ENCODE measurements at regions not wholly inside any gene's neighbourhood (a gene's known extent, or its start where the extent isn't known, plus 50 kb on each side); places are given as distances from the start of the nearest gene placed in this dataset.
A peak's percentile ranks its signal among the peaks of the same experiment; 100 is the strongest.

DNA sequence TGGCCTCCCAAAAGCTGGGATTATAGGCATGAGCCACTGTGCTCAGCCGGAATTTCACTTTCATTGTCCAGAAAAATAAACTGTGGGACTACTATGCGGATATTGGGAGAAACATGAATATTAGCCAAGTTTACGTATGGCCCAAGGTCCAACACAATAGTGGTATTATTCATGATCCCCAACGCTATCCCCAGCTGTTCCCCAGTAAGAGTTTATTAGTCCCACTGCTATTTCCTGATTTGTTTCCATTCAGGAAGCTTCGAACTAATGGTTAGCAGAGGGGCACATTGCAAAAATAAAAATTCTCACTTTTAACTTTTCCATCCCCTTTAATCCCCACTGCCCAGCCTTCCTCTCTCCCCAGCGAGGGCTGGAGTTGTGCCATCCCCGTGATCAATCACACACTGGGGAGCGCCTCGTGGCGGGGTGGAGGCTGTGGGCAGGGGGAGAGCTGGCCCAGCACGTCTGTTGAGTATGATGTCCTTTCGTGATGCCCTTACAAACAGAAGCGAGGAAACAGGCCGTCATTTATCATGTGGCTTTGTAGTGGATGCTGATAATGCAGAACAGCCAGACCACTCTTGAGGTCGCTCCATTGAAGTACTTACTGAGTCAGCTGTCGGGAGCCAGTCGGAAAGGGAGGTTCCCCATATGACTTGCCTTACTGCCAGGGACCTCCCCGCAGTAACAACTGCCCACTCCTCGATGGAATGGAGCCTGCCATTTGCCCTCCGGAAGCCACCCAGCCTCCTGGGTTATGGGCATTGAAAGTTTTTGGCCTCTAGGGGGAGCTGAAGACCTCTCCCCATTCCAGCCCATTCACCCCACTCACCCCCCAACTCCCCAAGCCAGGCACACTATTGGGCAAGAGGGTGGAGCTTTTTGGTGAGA is 117.0 kb downstream of the KDR start:
- no peaks in the 10 kb centered on the region for H3K27me3 ChIP-seq (ENCODE audit: control insufficient read depth, insufficient read depth, low read length)
- H3K9ac ChIP-seq (ENCODE audit: low read length in 3 of 3) = no peak overlapping the region
- no peak overlapping the region for H3K4me3 ChIP-seq (ENCODE audit: low read length in 3 of 3)
- peak overlapping the region in 1 of 2 donors; percentile 30 for H3K27ac ChIP-seq (ENCODE audit: low read depth in 2 of 2, low read length in 2 of 2)
- H3K36me3 ChIP-seq (ENCODE audit: control insufficient read depth in 2 of 3, insufficient read depth in 3 of 3, low read length in 3 of 3) = no peaks in the 10 kb centered on the region
- intact Hi-C loops (cut with DNase I) = no loop called here
- TF ChIP-seq, protein P1, sequence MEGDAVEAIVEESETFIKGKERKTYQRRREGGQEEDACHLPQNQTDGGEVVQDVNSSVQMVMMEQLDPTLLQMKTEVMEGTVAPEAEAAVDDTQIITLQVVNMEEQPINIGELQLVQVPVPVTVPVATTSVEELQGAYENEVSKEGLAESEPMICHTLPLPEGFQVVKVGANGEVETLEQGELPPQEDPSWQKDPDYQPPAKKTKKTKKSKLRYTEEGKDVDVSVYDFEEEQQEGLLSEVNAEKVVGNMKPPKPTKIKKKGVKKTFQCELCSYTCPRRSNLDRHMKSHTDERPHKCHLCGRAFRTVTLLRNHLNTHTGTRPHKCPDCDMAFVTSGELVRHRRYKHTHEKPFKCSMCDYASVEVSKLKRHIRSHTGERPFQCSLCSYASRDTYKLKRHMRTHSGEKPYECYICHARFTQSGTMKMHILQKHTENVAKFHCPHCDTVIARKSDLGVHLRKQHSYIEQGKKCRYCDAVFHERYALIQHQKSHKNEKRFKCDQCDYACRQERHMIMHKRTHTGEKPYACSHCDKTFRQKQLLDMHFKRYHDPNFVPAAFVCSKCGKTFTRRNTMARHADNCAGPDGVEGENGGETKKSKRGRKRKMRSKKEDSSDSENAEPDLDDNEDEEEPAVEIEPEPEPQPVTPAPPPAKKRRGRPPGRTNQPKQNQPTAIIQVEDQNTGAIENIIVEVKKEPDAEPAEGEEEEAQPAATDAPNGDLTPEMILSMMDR (IDR thresholded peaks at IDR 0.05; ENCODE audit: borderline replicate concordance, extremely low read depth, insufficient read depth) = peak; percentile 15
- no peaks in the 10 kb centered on the region for H3K9me3 ChIP-seq (ENCODE audit: control insufficient read depth in 2 of 3, insufficient read depth in 1 of 3, low read length in 3 of 3)
- no peak for FAIRE-seq
- peak in 2 of 5 donors; percentile 61 to 73 for DNase-seq
- peaks cover 0 to 7% (median 0%) of the 10 kb centered on the region in 3 donors for H3K4me1 ChIP-seq (ENCODE audit: control insufficient read depth in 2 of 3, insufficient read depth in 2 of 3, low read depth in 1 of 3, low read length in 3 of 3)

DNA sequence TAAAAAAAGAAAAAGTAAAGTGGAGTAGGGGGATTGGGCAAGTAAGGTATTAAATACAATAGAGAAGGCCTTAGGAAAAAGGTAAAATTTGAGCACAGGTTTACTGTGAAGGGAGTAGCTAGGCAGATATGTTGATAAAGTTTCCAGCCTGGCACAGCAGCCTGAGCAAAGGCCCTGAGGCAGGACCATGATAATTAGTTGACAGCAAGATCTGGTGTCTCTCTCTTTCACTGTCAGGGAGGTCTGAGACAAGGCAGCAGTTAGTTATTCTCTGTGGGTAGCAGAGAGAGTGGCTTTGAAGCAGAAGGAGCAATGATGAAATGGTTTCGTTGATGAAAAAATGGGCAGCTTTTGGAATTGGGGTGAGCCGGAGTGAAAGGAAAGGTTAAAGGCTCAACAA is 119.5 kb downstream of the KDR start:
- Histone ChIP-seq H3K36me3 (ENCODE audit: control insufficient read depth in 2 of 3, insufficient read depth in 3 of 3, low read length in 3 of 3) (no peaks in the 10 kb centered on the region), H3K4me1 (ENCODE audit: control insufficient read depth in 2 of 3, insufficient read depth in 2 of 3, low read depth in 1 of 3, low read length in 3 of 3) (no peaks in the 10 kb centered on the region), H3K27ac (ENCODE audit: low read depth in 2 of 2, low read length in 2 of 2) (no peak overlapping the region), H3K9ac (ENCODE audit: low read length in 3 of 3) (no peak overlapping the region), H3K9me3 (ENCODE audit: control insufficient read depth in 2 of 3, insufficient read depth in 1 of 3, low read length in 3 of 3) (no peaks in the 10 kb centered on the region), H3K4me3 (ENCODE audit: low read length in 3 of 3) (no peak overlapping the region), H3K27me3 (ENCODE audit: control insufficient read depth, insufficient read depth, low read length) (no peaks in the 10 kb centered on the region)
- DNase-seq (no peak), FAIRE-seq (no peak)
- intact Hi-C loops (cut with DNase I) = no loop called here
- TF ChIP-seq, protein P1 (IDR thresholded peaks at IDR 0.05; ENCODE audit: borderline replicate concordance, extremely low read depth, insufficient read depth) = no peak

DNA sequence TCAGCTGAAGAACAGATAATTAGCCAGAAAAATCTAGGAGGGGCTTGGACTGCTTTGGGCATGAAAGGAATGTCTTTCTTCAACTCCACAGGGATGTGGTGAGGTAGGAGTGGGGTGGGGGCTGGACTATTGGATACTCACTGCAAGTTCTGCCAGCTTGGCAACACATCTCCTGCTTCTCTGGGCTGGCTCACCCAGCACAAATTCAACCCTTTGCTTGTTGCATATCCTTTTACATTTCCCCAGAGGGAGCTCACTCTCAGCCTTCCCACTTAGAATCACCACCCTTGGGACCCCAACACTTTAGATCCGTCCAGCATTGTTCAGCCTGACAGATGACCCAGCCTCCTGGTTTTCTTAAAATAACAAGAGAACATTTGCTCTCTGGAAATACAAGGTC is 120.6 kb downstream of the KDR start:
- no peak for DNase-seq
- intact Hi-C loops (cut with DNase I) = no loop called here
- no peak for FAIRE-seq
- TF ChIP-seq, protein P1 (IDR thresholded peaks at IDR 0.05; ENCODE audit: borderline replicate concordance, extremely low read depth, insufficient read depth) = no peak
- H3K4me1 ChIP-seq (ENCODE audit: control insufficient read depth in 2 of 3, insufficient read depth in 2 of 3, low read depth in 1 of 3, low read length in 3 of 3) = no peaks in the 10 kb centered on the region
- no peaks in the 10 kb centered on the region for H3K36me3 ChIP-seq (ENCODE audit: control insufficient read depth in 2 of 3, insufficient read depth in 3 of 3, low read length in 3 of 3)
- no peaks in the 10 kb centered on the region for H3K27me3 ChIP-seq (ENCODE audit: control insufficient read depth, insufficient read depth, low read length)
- H3K4me3 ChIP-seq (ENCODE audit: low read length in 3 of 3) = no peak overlapping the region
- no peak overlapping the region for H3K9ac ChIP-seq (ENCODE audit: low read length in 3 of 3)
- H3K27ac ChIP-seq (ENCODE audit: low read depth in 2 of 2, low read length in 2 of 2) = peak overlapping the region in 1 of 2 donors; percentile 37
- H3K9me3 ChIP-seq (ENCODE audit: control insufficient read depth in 2 of 3, insufficient read depth in 1 of 3, low read length in 3 of 3) = no peaks in the 10 kb centered on the region
